Astrocyte (in vitro differentiated cells and primary cell): ENCODE measurements at regions not wholly inside any gene's neighbourhood (a gene's known extent, or its start where the extent isn't known, plus 50 kb on each side); places are given as distances from the start of the nearest gene placed in this dataset.

Experiments
- EZH2 ChIP-seq: IDR thresholded peaks from 2 replicates; pipeline ENCODE4 v1.6.1; 2012; ENCODE audit warnings: mild to moderate bottlenecking, low read length, inconsistent platforms; ENCODE audit not compliant: insufficient read depth
- TF ChIP-seq, protein P1 (sequence below): IDR thresholded peaks from 2 replicates; pipeline ENCODE4 v1.5.1; 2011; ENCODE audit warnings: low read depth, mild to moderate bottlenecking, inconsistent platforms, low read length, moderate library complexity; ENCODE audit not compliant: insufficient read depth

DNA sequence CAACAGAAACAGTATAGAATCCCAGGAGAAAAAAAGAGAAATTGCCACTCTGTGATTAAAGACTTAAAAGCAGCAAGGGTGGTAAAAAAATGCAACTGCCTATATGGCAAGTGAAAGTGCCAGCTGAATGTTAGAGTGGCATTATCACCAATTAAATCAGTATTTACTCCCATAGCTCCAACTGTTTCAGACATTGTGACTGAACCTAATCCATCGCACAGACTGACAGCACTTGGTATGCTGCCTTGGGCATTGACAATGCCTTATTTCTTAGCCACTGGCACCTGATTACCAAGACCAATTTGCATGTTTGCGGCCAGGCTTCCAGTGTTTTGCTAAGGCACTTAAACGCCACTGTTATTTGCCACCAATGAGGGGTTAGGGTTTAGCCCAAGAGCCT is 201.9 kb upstream of the NECTIN3 start:
- no peak for TF ChIP-seq EZH2
- TF ChIP-seq, protein P1, sequence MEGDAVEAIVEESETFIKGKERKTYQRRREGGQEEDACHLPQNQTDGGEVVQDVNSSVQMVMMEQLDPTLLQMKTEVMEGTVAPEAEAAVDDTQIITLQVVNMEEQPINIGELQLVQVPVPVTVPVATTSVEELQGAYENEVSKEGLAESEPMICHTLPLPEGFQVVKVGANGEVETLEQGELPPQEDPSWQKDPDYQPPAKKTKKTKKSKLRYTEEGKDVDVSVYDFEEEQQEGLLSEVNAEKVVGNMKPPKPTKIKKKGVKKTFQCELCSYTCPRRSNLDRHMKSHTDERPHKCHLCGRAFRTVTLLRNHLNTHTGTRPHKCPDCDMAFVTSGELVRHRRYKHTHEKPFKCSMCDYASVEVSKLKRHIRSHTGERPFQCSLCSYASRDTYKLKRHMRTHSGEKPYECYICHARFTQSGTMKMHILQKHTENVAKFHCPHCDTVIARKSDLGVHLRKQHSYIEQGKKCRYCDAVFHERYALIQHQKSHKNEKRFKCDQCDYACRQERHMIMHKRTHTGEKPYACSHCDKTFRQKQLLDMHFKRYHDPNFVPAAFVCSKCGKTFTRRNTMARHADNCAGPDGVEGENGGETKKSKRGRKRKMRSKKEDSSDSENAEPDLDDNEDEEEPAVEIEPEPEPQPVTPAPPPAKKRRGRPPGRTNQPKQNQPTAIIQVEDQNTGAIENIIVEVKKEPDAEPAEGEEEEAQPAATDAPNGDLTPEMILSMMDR, result no peak
